Sciatic nerve (tissue), 2 donors: ENCODE measurements at regions not wholly inside any gene's neighbourhood (a gene's known extent, or its start where the extent isn't known, plus 50 kb on each side); places are given as distances from the start of the nearest gene placed in this dataset.

Experiments used
- ATAC-seq: fragments of 200-7000 bp; cut with Tn5 transposase; one replicate; pipeline ENCODE4 v1.9.1; 2020; ENCODE audit warnings: mild to moderate bottlenecking, moderate library complexity
- DNase-seq: peaks from one replicate; pipeline ENCODE4 v3.0.0-alpha.2; 2020; ENCODE audit warnings: low spot score
- intact Hi-C: fragments of 100-400 bp; cut with DNase I; formaldehyde crosslinking; loops from one replicate; pipeline ENCODE4 v1.14.2; 2022
- donor health status: DM: no; HTN: no; CAD: no.
- donor health status: DM: no; HTN: no; CAD: no.

DNA sequence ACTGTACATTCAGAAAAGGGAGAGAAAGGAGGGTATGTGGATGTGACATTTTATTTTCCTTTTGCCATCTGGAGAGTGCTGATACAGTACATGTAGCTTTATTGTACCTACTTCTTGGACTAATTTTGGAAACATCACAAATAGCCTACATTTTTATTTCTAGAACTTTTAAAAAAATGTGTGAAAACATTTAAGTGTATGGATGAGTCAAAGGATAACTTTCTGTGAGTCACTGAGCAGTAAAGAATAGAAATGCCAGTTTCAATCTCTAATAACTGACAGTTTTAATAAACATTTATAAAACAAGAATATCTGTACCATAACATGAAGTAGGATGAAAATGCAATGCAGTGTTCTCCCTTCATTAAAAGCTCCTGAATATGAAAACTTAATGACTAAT lies 374.4 kb upstream of the NWD2 start:
- ATAC-seq (no peak), DNase-seq (no peak)
- intact Hi-C loops, result no loop called here

- intact Hi-C loops, result no loop called here
- ATAC-seq, result no peak
- DNase-seq, result no peak
Measured at GRCh38 chr4:36872679-36873078, 371.9 kb upstream of the NWD2 start.

DNA sequence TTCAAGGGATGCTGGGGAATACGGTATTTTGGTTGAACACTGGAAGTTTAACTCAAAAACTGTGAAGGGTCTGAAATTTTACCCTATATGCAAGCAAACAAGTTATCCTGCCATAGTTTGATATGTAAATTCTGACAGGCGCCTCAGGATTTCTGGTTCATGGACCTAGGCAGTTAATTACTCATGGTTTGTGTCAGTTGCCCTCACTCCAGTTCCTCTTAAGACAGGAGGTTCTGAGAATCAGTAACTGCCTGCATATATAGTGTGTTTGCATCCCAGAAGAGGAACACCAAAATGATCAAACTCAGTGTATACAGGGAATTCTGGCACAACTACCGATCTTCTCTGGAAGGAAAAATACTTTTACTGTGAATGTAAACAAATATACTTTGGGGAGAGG lies 360.4 kb upstream of the NWD2 start:
- intact Hi-C loops, result no loop called here

GRCh38 chr4:36891971-36892370 lies 352.6 kb upstream of the NWD2 start:
- ATAC-seq (no peak), DNase-seq (no peak)
- intact Hi-C loops, result no loop called here

More for the DNA sequence above, 360.4 kb upstream of the NWD2 start:
- no peak for DNase-seq
- no peak for ATAC-seq

GRCh38 chr4:36900446-36900987 lies 344.0 kb upstream of the NWD2 start:
- DNase-seq, result no peak
- intact Hi-C loops, result no loop called here
- ATAC-seq, result no peak

DNA sequence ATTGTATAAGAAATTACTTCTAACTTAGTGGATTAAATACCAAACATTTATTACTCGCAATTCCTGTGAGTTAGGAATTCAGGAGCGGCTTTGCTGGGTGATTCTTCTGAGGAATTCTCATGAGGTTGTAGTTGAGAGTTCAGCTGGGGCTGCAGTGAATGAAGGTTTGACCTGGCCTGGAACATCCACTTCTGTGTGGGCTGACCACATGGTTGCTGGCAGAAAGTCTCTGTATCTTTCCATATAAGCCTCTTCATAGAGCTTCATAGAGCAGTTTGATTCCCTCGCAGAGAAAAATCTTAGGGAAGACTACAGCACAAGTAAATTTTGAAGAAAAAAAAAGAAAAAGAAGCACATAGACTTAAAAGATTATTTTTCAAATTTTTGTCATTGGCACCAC lies 339.7 kb upstream of the NWD2 start:
- ATAC-seq (peak; percentile 96), DNase-seq (no peak)
- intact Hi-C loops, result no loop called here

GRCh38 chr4:36914106-36914505 lies 330.4 kb upstream of the NWD2 start:
- intact Hi-C loops, result no loop called here
- no peak for DNase-seq
- ATAC-seq, result no peak

- DNase-seq (no peak), ATAC-seq (no peak)
- intact Hi-C loops, result no loop called here
Measured at GRCh38 chr4:36915717-36916116, 328.8 kb upstream of the NWD2 start.

DNA sequence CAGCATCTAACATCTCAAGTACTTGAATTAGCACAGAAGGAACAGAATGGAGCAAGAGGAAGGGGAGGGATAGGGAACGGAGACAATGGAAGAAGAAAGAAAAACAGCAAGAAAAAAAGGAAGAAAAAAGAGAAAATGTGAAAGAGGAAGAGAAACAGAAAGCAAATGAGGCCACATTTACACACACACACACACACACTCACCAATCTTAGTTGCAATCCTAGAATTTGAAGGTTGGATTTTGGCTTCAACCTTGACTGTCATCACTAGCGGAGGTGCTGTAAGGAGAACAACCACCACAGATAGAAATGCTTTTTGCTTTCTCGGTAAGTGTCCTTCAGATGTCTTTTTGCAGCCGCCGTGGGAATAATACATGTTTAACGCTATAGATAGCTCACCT lies 327.1 kb upstream of the NWD2 start:
- no peak for DNase-seq
- ATAC-seq, result no peak
- intact Hi-C loops, result no loop called here

GRCh38 chr4:36919721-36920120 lies 324.8 kb upstream of the NWD2 start:
- no peak for DNase-seq
- intact Hi-C loops, result no loop called here
- no peak for ATAC-seq

DNA sequence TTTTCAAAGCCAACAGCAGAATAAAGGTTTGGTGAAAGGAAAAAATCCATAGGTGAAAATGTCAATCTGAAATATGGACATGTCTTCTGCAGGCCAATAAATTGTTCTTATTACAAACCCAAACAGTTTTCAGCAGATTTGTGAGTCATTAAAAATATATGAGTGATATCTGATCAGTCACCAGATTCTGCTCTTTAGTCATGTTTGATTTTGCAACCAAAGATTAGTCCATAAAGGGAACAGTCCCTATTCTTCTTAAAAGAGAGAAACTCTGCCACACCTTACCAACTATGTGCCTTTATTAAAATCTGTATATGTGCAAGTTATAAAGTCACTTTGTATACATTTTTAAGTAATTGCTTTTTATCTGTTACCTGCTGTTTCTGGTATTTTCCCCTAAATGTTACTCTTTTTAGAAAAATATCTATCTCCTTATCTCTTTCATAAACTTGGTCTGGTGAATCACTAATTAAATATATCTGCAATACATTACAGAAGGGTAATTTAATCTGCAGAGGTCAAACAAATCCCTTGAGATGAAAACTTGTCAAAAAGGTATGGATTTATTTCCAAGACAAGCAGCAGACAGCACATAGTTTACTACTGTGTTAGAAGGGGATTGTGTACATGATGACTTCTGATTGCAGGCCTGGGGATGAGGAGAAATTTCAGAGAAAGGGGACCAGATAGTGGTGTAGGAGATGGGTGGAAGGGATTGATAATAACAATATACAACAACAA lies 322.9 kb upstream of the NWD2 start:
- intact Hi-C loops, result no loop called here
- DNase-seq, result no peak
- no peak for ATAC-seq

GRCh38 chr4:36930562-36931111 lies 313.9 kb upstream of the NWD2 start:
- intact Hi-C loops, result no loop called here
- DNase-seq (no peak), ATAC-seq (no peak)

DNA sequence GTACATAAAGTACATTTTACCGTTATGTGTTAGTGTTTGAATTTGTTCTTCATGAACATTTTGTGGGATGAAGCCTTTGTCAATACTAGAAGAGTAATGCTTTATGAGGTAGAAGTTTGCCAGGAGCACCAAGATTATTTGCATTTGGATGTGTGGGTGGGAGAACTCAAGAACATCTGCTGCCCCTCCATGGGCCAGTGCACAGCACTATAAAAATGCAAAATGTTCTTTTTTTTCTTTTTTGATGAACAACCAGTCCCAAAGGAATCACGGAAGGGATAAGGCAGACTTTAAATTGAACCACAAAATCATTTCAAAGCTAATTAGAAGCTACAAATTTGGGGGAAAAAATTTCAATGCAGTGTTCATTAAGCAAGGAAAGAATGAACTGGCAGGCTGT lies 300.3 kb upstream of the NWD2 start:
- ATAC-seq, result no peak
- DNase-seq, result no peak
- intact Hi-C loops, result no loop called here

GRCh38 chr4:36961420-36961819 lies 283.1 kb upstream of the NWD2 start:
- ATAC-seq (no peak), DNase-seq (no peak)
- intact Hi-C loops, result no loop called here

- DNase-seq (no peak), ATAC-seq (no peak)
- intact Hi-C loops, result no loop called here
Measured at GRCh38 chr4:36966756-36967460, 277.6 kb upstream of the NWD2 start.

DNA sequence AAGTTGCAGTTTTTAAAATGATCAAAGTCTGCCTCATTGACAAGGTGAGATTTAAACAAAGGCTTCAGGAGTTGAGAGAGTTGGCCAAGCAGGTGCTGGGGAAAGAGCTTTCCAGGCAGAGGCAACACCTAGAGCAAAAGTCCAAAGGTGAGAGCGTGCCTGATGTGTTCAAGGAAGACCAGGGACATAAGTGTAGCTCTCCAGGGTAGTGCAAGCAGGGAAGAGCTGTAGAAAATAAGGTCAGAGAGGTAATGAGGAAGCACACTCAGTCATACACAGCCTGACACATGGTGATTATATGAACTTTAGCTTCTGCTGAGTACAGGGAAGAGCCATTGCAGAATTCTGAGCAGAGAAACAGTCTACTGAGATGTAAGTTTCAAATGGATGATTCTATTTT lies 265.0 kb upstream of the NWD2 start:
- no peak for ATAC-seq
- intact Hi-C loops, result no loop called here
- DNase-seq, result no peak

DNA sequence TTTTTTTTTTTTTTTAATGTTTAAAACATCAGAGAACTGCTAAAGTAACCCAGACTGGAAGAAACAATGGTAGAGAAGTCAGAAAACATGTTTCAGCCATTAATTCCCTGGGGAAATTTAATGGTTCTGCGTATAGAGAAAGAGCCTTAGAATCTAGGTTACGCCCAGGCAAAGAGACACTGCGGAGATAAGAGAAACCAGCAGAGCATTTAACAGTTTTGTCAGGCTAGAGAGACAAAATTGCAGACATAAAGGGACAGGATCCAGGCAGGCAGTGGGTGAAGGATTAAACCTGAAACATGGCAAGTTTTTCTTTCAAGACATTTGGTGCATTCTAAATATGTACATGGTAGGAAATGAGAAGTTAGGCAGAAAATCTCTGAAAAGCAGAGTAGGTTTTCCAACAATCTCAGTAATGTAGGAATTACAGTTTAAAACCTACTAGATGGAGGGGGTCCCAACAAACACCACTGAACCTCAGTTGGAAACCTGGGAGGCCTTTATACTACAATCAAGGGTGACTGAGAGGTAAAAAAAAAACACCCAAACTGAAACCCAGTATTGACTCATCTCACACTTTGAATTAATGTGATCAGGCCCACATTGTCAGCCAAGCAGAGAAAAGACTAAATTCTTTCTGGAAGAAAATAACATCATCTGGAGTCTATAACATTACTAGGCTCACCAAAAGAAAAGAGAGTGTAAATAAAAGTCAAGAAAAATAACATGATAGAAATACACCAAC lies 254.2 kb upstream of the NWD2 start:
- intact Hi-C loops, result no loop called here
- DNase-seq, result no peak
- no peak for ATAC-seq

DNA sequence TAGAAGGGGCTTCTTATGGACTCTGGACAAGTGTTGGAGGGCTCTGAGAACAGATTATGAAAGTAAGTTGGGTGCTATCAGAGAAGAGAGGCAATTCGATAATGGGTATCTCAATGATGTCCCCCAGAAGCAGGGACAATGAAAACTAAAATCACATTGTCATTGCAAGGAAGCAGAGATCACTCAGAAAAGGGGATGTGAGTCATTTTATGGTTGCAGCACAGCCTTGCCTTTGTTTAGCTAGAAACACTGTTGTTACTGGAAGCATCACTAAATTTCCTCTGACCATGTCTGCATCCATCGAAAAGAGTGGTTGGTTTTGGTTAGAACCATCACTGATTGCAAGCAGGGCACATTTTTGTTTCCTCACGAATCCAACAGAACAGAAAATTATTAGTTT lies 246.8 kb upstream of the NWD2 start:
- ATAC-seq, result no peak
- intact Hi-C loops, result no loop called here
- DNase-seq, result no peak

- no peak for ATAC-seq
- intact Hi-C loops, result no loop called here
- DNase-seq, result no peak
Measured at GRCh38 chr4:37000281-37000680, 244.3 kb upstream of the NWD2 start.
